Progenitor cell of endocrine pancreas (in vitro differentiated cells): ENCODE measurements at regions not wholly inside any gene's neighbourhood (a gene's known extent, or its start where the extent isn't known, plus 50 kb on each side); places are given as distances from the start of the nearest gene placed in this dataset.

Experiments used
- DNase-seq: peaks from one replicate; pipeline ENCODE4 v3.0.0; 2021; ENCODE audit warnings: low spot score; ENCODE audit not compliant: unreplicated experiment
- H3K27ac Mint-ChIP-seq: 2 replicates; pipeline ENCODE4 v1.8.0; 2021; ENCODE audit warnings: mild to moderate bottlenecking, moderate library complexity, mixed read lengths
- H3K27me3 Mint-ChIP-seq: 2 replicates; pipeline ENCODE4 v1.8.0; 2021; ENCODE audit warnings: mixed read lengths
- H3K36me3 Mint-ChIP-seq: 2 replicates; pipeline ENCODE4 v1.8.0; 2022; ENCODE audit warnings: mixed read lengths; ENCODE audit not compliant: insufficient read depth
- H3K4me1 Mint-ChIP-seq: 2 replicates; pipeline ENCODE4 v1.8.0; 2021; ENCODE audit warnings: low read depth, mixed read lengths
- H3K4me3 Mint-ChIP-seq: 2 replicates; pipeline ENCODE4 v1.8.0; 2021; ENCODE audit warnings: low read depth, mild to moderate bottlenecking, moderate library complexity, mixed read lengths
- H3K9me3 Mint-ChIP-seq: 2 replicates; pipeline ENCODE4 v1.8.0; 2021; ENCODE audit warnings: low read depth, mixed read lengths
- CTCF ChIP-seq: fragments of 200-600 bp; sonication (generic); IDR thresholded peaks from one replicate; pipeline ENCODE4 v1.5.0; 2021; ENCODE audit warnings: antibody characterized with exemption, mild to moderate bottlenecking; ENCODE audit not compliant: unreplicated experiment

GRCh38 chrX:138011468-138011867, 445.5 kb downstream of the ZIC3 start:
- Mint-ChIP-seq H3K27me3 (no peaks in the 10 kb centered on the region), H3K27ac (no peak overlapping the region), H3K9me3 (peaks cover 6% of the 10 kb centered on the region), H3K36me3 (no peaks in the 10 kb centered on the region), H3K4me1 (no peaks in the 10 kb centered on the region), H3K4me3 (no peak overlapping the region)
- no peak for DNase-seq
- no peak for TF ChIP-seq CTCF

- no peak overlapping the region for H3K4me3 Mint-ChIP-seq
- H3K9me3 Mint-ChIP-seq = peaks cover 10% of the 10 kb centered on the region
- no peaks in the 10 kb centered on the region for H3K27me3 Mint-ChIP-seq
Measured at GRCh38 chrX:138014577-138014976, 448.6 kb downstream of the ZIC3 start.

GRCh38 chrX:138018145-138018799, 452.3 kb downstream of the ZIC3 start:
- Mint-ChIP-seq H3K4me1 (peaks cover 1% of the 10 kb centered on the region), H3K4me3 (no peak overlapping the region), H3K9me3 (peaks cover 10% of the 10 kb centered on the region), H3K27ac (no peak overlapping the region), H3K27me3 (no peaks in the 10 kb centered on the region), H3K36me3 (no peaks in the 10 kb centered on the region)
- DNase-seq = no peak
- TF ChIP-seq CTCF = no peak

More at GRCh38 chrX:138014577-138014976, 448.6 kb downstream of the ZIC3 start:
- H3K27ac Mint-ChIP-seq = no peak overlapping the region
- no peak for DNase-seq
- H3K4me1 Mint-ChIP-seq = no peaks in the 10 kb centered on the region
- H3K36me3 Mint-ChIP-seq = no peaks in the 10 kb centered on the region
- TF ChIP-seq CTCF = no peak

GRCh38 chrX:138020941-138021340, 455.0 kb downstream of the ZIC3 start:
- DNase-seq = no peak
- TF ChIP-seq CTCF = no peak
- Mint-ChIP-seq H3K27ac (no peak overlapping the region), H3K4me3 (no peak overlapping the region), H3K27me3 (no peaks in the 10 kb centered on the region), H3K9me3 (peaks cover 21% of the 10 kb centered on the region), H3K4me1 (peaks cover 1% of the 10 kb centered on the region), H3K36me3 (no peaks in the 10 kb centered on the region)

GRCh38 chrX:138026211-138026610, 460.3 kb downstream of the ZIC3 start:
- H3K36me3 Mint-ChIP-seq = no peaks in the 10 kb centered on the region
- H3K9me3 Mint-ChIP-seq = peaks cover 23% of the 10 kb centered on the region
- H3K4me3 Mint-ChIP-seq = no peak overlapping the region
- no peak overlapping the region for H3K27ac Mint-ChIP-seq
- H3K27me3 Mint-ChIP-seq = no peaks in the 10 kb centered on the region
- TF ChIP-seq CTCF = peak; percentile 51
- no peak for DNase-seq
- no peaks in the 10 kb centered on the region for H3K4me1 Mint-ChIP-seq
